ENCODE measurements at regions not wholly inside any gene's neighbourhood (a gene's known extent, or its start where the extent isn't known, plus 50 kb on each side); places are given as distances from the start of the nearest gene placed in this dataset.

- no peak for DNase-seq
Observed at GRCh38 chr21:26412885-26413284, 160.2 kb downstream of the CYYR1 start.

GRCh38 chr21:26409735-26410134 is 163.4 kb downstream of the CYYR1 start:
- intact Hi-C loops (cut with DNase I) = no loop called here
- no peak for DNase-seq
- ATAC-seq = no peak

More at GRCh38 chr21:26412885-26413284, 160.2 kb downstream of the CYYR1 start:
- intact Hi-C loops (cut with DNase I) = no loop called here
- no peak for ATAC-seq

GRCh38 chr21:26408511-26408910 is 164.6 kb downstream of the CYYR1 start:
- no peak for DNase-seq

GRCh38 chr21:26406526-26406925 is 166.6 kb downstream of the CYYR1 start:
- DNase-seq (no peak), ATAC-seq (no peak)
- intact Hi-C loops (cut with DNase I) = no loop called here

More at GRCh38 chr21:26408511-26408910, 164.6 kb downstream of the CYYR1 start:
- ATAC-seq = no peak
- intact Hi-C loops (cut with DNase I) = no loop called here

GRCh38 chr21:26405735-26406361 is 167.2 kb downstream of the CYYR1 start:
- DNase-seq = no peak
- no peak for ATAC-seq
- intact Hi-C loops (cut with DNase I) = no loop called here

- no peak for DNase-seq
- intact Hi-C loops (cut with DNase I) = no loop called here
- ATAC-seq = no peak
Observed at GRCh38 chr21:26405071-26405470, 168.0 kb downstream of the CYYR1 start.

GRCh38 chr21:26404288-26404687 is 168.8 kb downstream of the CYYR1 start:
- intact Hi-C loops (cut with DNase I) = no loop called here
- DNase-seq (no peak), ATAC-seq (no peak)

GRCh38 chr21:26403321-26403720 is 169.8 kb downstream of the CYYR1 start:
- intact Hi-C loops (cut with DNase I) = no loop called here
- ATAC-seq (no peak), DNase-seq (no peak)

GRCh38 chr21:26397545-26397944 is 175.5 kb downstream of the CYYR1 start:
- DNase-seq (no peak), ATAC-seq (no peak)
- intact Hi-C loops (cut with DNase I) = no loop called here

GRCh38 chr21:26394341-26394740 is 178.7 kb downstream of the CYYR1 start:
- no peak for ATAC-seq
- intact Hi-C loops (cut with DNase I) = no loop called here
- no peak for DNase-seq

GRCh38 chr21:26391166-26391565 is 181.9 kb downstream of the CYYR1 start:
- no peak for DNase-seq
- intact Hi-C loops (cut with DNase I) = no loop called here
- no peak for ATAC-seq

GRCh38 chr21:26389971-26390641 is 183.0 kb downstream of the CYYR1 start:
- DNase-seq (no peak), ATAC-seq (peak in 1 of 2 donors; percentile 59)
- intact Hi-C loops (cut with DNase I) = no loop called here

GRCh38 chr21:26388731-26389231 is 184.3 kb downstream of the CYYR1 start:
- DNase-seq (no peak), ATAC-seq (no peak)
- intact Hi-C loops (cut with DNase I) = no loop called here

- intact Hi-C loops (cut with DNase I) = no loop called here
- ATAC-seq (no peak), DNase-seq (no peak)
Observed at GRCh38 chr21:26385721-26386120, 187.4 kb downstream of the CYYR1 start.

- ATAC-seq (no peak), DNase-seq (no peak)
- intact Hi-C loops (cut with DNase I) = no loop called here
Observed at GRCh38 chr21:26379561-26379960, 193.5 kb downstream of the CYYR1 start.

GRCh38 chr21:26377111-26377694 is 195.9 kb downstream of the CYYR1 start:
- ATAC-seq (no peak), DNase-seq (no peak)
- intact Hi-C loops (cut with DNase I) = no loop called here

- no peak for ATAC-seq
- intact Hi-C loops (cut with DNase I) = no loop called here
- DNase-seq = no peak
Observed at GRCh38 chr21:26374817-26375216, 198.3 kb downstream of the CYYR1 start.

GRCh38 chr21:26368591-26369320 is 198.2 kb upstream of the APP start:
- intact Hi-C loops (cut with DNase I) = no loop called here
- ATAC-seq = no peak
- DNase-seq = no peak

GRCh38 chr21:26366781-26367180 is 196.2 kb upstream of the APP start:
- intact Hi-C loops (cut with DNase I) = no loop called here
- ATAC-seq = no peak
- DNase-seq = no peak

- ATAC-seq (no peak), DNase-seq (no peak)
- intact Hi-C loops (cut with DNase I) = no loop called here
Observed at GRCh38 chr21:26365849-26366248, 195.3 kb upstream of the APP start.
